Activated T-helper 2 cell treated with anti-CD3 and anti-CD28 coated beads, Interferon-gamma antibody, Interleukin-2, Interleukin-4, amounts not matched to agents 10 μg/mL and 5 μg/mL and 100 μg/mL, durations not matched to agents 14 hours and 24 hours and 36 hours (primary cell): ENCODE measurements at regions not wholly inside any gene's neighbourhood (a gene's known extent, or its start where the extent isn't known, plus 50 kb on each side); places are given as distances from the start of the nearest gene placed in this dataset.

ENCODE experiments used
- DNase-seq: peaks from one replicate; pipeline ENCODE4 v3.0.0; 2021; ENCODE audit warnings: low spot score
- H3K27ac Mint-ChIP-seq: one replicate; pipeline ENCODE4 v1.8.0; 2021; ENCODE audit warnings: mixed read lengths
- H3K27me3 Mint-ChIP-seq: one replicate; pipeline ENCODE4 v1.8.0; 2021; ENCODE audit warnings: low read depth, mixed read lengths
- H3K36me3 Mint-ChIP-seq: one replicate; pipeline ENCODE4 v1.8.0; 2021; ENCODE audit warnings: low read depth, mixed read lengths
- H3K4me1 Mint-ChIP-seq: one replicate; pipeline ENCODE4 v1.8.0; 2021; ENCODE audit warnings: low read depth, mixed read lengths
- H3K4me3 Mint-ChIP-seq: one replicate; pipeline ENCODE4 v1.8.0; 2021; ENCODE audit warnings: low read depth, mild to moderate bottlenecking, moderate library complexity, mixed read lengths
- H3K9me3 Mint-ChIP-seq: one replicate; pipeline ENCODE4 v1.8.0; 2021; ENCODE audit warnings: mixed read lengths
- intact Hi-C: fragments of 100-400 bp; cut with micrococcal nuclease; formaldehyde crosslinking; loops from one replicate; pipeline ENCODE4 v1.15.1; 2023

DNA sequence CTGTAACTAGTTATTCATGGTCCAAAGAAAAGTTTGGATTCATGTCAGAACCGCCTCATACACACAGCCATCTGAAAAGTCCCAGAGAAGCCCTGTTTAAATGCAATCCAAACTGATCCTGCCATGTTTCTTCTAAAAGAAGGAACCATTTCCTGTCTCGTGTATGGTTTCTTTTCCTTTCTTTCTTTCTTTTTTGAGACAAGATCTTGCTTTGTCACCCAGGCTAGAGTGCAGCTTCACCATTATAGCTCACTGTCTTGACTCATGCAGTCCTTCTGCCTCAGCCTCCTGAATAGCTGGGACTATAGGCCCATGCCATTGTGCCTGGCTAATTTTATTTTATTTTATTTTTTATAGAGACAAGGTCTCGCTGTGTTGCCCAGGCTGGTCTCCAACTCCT is 77.4 kb upstream of the NSMCE3 start:
- no peaks in the 10 kb centered on the region for H3K9me3 Mint-ChIP-seq
- no peak overlapping the region for H3K27ac Mint-ChIP-seq
- no peaks in the 10 kb centered on the region for H3K36me3 Mint-ChIP-seq
- intact Hi-C loops = no loop called here
- H3K4me3 Mint-ChIP-seq = no peak overlapping the region
- no peaks in the 10 kb centered on the region for H3K4me1 Mint-ChIP-seq
- H3K27me3 Mint-ChIP-seq = peaks cover 1% of the 10 kb centered on the region
- DNase-seq = no peak

DNA sequence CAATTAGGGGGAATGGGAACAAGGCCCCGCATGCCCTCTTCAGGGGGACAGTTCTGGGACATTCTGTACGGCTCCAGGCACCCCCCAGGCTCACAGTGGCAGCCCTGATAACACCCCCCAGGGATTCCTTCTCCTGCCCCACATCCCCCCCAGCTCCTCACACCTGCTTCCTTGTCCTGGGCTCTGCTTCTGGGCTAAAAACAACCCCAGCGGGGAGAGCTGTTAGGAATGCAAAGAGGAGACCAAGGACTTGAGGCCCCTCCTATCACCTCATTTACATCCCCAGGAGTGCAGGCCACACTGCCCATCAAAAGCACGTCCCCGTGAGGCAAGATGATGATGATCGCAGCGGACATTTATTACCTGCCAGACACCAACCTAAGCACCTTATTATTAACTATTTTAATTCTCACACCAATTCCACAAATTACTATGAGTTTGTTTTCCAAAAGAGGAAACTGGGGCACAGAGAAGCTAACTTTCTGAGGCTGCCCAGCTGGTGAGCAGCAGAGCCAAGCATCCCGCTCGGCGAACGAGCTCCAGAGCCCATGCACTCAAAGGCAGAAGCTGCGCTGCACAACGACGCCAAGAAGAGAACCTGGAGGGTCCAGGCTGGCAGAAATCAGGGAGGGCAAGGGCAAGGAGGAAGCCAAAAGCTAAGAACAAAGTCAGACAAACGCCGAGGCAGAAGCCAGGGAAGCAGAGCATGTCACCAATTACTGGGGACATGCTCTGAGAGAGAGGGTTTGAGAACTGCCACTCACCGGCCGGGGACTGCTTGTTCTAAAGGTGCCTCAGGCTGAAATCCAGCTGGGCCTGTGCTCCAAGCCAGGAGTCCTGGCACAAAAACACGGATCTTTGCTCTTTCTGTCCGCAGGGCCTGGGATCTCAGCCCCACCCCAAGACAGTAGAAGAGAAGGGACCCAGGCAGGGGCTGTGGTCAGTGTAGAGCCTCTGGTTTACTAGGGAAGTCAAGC is 76.2 kb upstream of the NSMCE3 start:
- Mint-ChIP-seq H3K27ac (no peak overlapping the region), H3K4me1 (no peaks in the 10 kb centered on the region), H3K27me3 (peaks cover 1% of the 10 kb centered on the region), H3K36me3 (no peaks in the 10 kb centered on the region), H3K4me3 (no peak overlapping the region), H3K9me3 (no peaks in the 10 kb centered on the region)
- intact Hi-C loops = no loop called here
- no peak for DNase-seq

DNA sequence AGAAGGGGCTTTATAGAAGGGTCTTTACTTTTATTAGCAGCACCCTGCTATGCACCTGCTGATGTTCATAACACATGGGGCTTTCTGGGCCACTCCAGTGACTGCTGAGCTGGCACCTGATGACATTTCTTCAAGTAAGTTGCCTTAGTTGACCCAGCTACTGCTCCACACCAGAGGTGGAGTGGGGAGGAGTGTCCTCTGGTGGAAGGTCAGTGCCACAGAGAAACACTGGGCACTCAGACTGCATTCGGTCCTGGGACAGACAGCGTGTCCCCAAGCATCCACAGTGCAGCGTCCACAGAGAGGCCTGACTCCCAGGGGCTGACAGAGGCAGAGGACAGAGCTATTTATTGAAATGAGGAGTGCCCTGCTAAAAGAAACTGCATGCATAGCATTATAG is 74.9 kb upstream of the NSMCE3 start:
- Mint-ChIP-seq H3K4me3 (no peak overlapping the region), H3K9me3 (no peaks in the 10 kb centered on the region), H3K27me3 (no peaks in the 10 kb centered on the region), H3K36me3 (no peaks in the 10 kb centered on the region), H3K27ac (no peak overlapping the region), H3K4me1 (no peaks in the 10 kb centered on the region)
- DNase-seq = no peak
- intact Hi-C loops = no loop called here

DNA sequence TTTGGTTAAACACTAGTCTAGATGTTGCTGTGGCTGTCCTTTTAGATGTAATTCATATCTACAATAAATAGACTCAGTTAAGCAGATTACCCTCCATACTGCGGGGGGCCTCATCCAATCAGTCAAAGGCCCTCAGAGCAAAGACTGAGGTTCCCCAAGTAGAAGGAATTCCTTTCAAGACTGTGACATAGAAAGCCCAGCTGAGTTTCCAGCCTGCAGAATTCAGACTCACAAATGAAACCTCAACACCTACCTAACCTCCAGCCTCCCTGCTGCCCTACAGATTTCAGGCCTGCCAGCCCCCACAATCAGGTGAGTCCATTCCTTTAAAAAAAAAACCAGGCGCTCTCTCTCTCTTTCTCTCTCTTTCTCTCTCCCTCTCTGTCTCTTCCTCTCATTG is 73.6 kb upstream of the NSMCE3 start:
- no peaks in the 10 kb centered on the region for H3K9me3 Mint-ChIP-seq
- intact Hi-C loops = no loop called here
- H3K4me1 Mint-ChIP-seq = no peaks in the 10 kb centered on the region
- H3K27ac Mint-ChIP-seq = no peak overlapping the region
- DNase-seq = no peak
- H3K36me3 Mint-ChIP-seq = no peaks in the 10 kb centered on the region
- no peak overlapping the region for H3K4me3 Mint-ChIP-seq
- no peaks in the 10 kb centered on the region for H3K27me3 Mint-ChIP-seq

DNA sequence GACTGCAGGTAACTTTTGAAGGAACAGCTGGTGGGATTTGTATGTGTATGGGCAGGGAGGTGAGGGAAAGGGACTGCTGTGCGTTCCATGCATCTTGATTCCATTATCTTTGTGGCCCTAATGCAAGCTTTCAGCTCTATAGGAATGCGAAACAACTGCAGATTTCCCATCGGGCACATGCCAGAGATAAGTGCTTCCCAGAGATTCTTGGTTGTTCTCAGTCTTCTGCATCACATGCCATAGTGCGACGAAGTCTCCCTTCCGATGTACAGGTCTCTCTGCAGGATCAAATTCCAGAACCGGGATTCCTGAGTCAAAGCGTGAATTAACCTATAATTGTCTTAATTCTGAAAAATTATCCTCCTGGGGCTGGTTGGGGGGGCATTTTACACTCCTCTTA is 72.6 kb upstream of the NSMCE3 start:
- peaks cover 2% of the 10 kb centered on the region for H3K27me3 Mint-ChIP-seq
- no peak overlapping the region for H3K4me3 Mint-ChIP-seq
- DNase-seq = no peak
- intact Hi-C loops = no loop called here
- H3K36me3 Mint-ChIP-seq = no peaks in the 10 kb centered on the region
- H3K4me1 Mint-ChIP-seq = no peaks in the 10 kb centered on the region
- H3K27ac Mint-ChIP-seq = no peak overlapping the region
- no peaks in the 10 kb centered on the region for H3K9me3 Mint-ChIP-seq

DNA sequence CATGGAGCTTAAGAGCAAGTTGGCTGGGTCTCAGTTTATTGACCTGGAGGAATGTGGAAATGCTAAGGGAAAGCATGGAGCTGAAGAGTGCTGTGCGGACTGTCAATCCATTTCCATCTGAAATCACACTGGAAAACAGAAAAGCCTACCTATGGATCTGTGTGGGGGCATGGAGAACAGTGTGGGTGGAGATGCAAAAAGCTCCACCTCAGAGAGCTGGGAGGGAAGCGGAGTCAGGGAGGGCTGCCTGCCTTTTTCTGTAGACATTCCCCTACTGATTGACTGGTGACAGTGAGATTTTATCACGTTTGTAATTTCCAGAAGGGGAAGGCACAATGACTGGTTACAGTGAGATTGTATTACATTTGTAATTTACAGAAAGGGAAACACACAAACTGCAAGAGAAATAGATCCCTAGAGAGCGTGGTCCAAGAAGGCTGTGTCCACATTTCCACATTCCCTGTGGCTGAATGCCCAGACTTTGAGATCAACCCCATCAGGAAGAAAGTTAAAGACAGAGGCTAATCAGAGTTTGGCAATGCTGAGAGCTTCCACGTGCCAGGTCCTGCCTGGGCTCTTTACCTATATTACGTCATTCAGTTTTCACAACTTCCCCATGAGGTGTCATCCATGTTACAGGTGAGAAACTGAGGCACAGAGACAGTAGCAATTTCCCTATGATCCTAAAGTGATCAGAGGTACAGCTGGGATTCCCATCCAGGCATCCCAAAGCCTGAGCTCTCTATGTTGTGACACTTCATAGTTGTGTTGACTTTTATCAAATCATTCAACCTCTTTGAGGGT is 67.7 kb upstream of the NSMCE3 start:
- H3K27ac Mint-ChIP-seq = no peak overlapping the region
- no peak overlapping the region for H3K4me3 Mint-ChIP-seq
- H3K36me3 Mint-ChIP-seq = no peaks in the 10 kb centered on the region
- intact Hi-C loops = no loop called here
- peaks cover 2% of the 10 kb centered on the region for H3K27me3 Mint-ChIP-seq
- H3K4me1 Mint-ChIP-seq = no peaks in the 10 kb centered on the region
- no peaks in the 10 kb centered on the region for H3K9me3 Mint-ChIP-seq
- no peak for DNase-seq

DNA sequence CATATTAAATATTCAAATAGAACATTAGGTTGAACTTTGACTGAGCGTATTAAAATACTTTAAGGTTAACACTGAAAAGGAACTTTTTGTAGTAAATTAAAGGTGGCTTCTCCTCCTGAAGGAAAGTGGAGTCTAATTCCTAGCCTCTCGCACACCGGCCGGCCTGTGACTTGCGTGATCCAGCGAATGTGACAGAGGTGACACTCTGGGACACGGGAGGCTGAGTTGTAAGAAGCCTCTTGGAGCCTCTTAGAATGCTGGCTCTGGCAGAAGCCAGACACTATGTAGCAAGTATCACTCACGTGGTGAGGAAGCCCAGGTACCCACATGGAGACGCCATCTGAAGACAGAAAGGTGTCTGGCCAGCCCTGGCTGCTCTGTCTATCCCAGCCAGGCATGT is 64.9 kb upstream of the NSMCE3 start:
- no peaks in the 10 kb centered on the region for H3K4me1 Mint-ChIP-seq
- peaks cover 2% of the 10 kb centered on the region for H3K27me3 Mint-ChIP-seq
- intact Hi-C loops = no loop called here
- H3K36me3 Mint-ChIP-seq = no peaks in the 10 kb centered on the region
- H3K4me3 Mint-ChIP-seq = no peak overlapping the region
- H3K27ac Mint-ChIP-seq = no peak overlapping the region
- no peaks in the 10 kb centered on the region for H3K9me3 Mint-ChIP-seq
- DNase-seq = no peak

DNA sequence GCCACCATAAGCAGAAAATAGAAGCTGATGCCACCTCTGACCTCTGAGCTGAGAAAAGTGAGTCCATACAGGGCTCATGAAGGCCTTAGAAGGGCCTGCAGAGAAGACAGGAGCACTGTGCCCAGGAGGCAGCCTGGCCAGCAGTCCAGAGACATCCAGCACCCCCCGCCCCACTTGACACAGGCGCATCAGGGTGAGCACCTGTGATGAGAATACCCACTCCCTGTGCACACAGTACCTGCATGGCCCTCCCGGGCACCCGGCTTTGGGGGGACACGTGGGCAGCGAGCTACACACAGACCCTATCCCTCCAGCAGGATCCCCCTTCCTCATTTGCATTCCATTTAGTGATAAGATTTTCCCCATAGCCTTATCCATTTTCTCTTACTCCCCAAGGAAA is 63.6 kb upstream of the NSMCE3 start:
- no peaks in the 10 kb centered on the region for H3K9me3 Mint-ChIP-seq
- H3K27ac Mint-ChIP-seq = no peak overlapping the region
- H3K27me3 Mint-ChIP-seq = peaks cover 2% of the 10 kb centered on the region
- no peaks in the 10 kb centered on the region for H3K4me1 Mint-ChIP-seq
- H3K36me3 Mint-ChIP-seq = no peaks in the 10 kb centered on the region
- intact Hi-C loops = no loop called here
- no peak for DNase-seq
- H3K4me3 Mint-ChIP-seq = no peak overlapping the region

DNA sequence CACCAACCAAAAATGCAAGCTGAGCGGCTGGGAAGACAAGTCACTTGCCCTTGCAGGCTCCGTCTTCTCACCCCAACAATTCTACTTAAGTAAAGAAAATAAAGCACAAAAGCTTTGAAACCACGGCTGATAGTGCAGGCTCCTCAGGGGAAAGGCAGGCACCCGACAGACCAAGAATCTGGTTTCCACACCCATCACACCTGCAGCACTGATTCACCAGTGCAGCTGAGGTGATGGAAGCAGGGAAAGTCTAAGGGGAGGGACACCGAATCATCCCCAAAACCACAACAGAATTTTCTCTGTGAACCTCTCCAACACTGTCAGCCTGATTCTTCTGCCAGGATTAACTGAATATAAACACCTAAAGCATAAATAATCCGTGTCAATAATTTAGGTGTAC is 62.0 kb upstream of the NSMCE3 start:
- Mint-ChIP-seq H3K27me3 (no peaks in the 10 kb centered on the region), H3K36me3 (no peaks in the 10 kb centered on the region), H3K4me3 (no peak overlapping the region), H3K27ac (no peak overlapping the region), H3K9me3 (no peaks in the 10 kb centered on the region), H3K4me1 (no peaks in the 10 kb centered on the region)
- no peak for DNase-seq
- intact Hi-C loops = no loop called here

DNA sequence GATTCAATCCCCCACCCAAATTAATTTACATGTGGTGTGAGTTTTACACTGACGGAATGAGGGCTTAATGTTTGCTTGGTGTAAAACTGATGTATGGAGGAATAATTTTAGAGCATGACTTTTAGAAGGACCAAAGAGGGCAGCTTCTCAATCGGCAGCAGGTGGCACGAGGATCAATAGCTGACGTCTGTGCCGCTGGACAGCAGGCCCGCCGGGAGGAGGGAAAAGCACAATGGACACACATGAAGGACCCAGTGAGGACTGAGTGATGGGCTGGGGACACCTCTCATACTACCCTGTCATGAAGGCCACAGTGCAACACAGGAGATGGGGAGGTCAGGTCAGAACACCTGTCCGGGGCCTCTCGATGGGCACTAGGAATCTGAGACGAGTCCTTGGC is 61.4 kb upstream of the NSMCE3 start:
- Mint-ChIP-seq H3K4me3 (no peak overlapping the region), H3K27me3 (peaks cover under 1% of the 10 kb centered on the region), H3K9me3 (peaks cover 2% of the 10 kb centered on the region), H3K4me1 (no peaks in the 10 kb centered on the region), H3K36me3 (no peaks in the 10 kb centered on the region), H3K27ac (no peak overlapping the region)
- intact Hi-C loops = no loop called here
- DNase-seq = no peak

DNA sequence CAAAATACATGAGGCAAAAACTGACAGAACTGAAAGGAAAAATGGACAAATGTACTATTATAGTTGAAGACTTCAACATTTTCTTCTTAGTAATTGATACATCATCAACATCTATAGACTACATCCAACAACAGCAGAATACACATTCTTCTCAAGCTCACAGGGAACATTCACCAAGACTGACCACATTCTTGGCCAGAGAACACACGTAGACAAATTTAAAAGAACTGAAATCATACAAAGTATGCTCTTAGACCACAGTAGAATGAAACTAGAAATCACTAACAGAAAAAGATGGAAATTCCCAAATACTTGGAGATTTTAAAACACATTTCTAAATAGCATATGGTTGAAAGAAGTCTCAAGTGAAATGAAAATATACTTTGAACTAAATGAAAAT is 55.1 kb upstream of the NSMCE3 start:
- H3K4me3 Mint-ChIP-seq = no peak overlapping the region
- no peaks in the 10 kb centered on the region for H3K4me1 Mint-ChIP-seq
- peaks cover 7% of the 10 kb centered on the region for H3K9me3 Mint-ChIP-seq
- H3K27ac Mint-ChIP-seq = no peak overlapping the region
- H3K36me3 Mint-ChIP-seq = no peaks in the 10 kb centered on the region
- intact Hi-C loops = no loop called here
- no peak for DNase-seq
- peaks cover 6% of the 10 kb centered on the region for H3K27me3 Mint-ChIP-seq

DNA sequence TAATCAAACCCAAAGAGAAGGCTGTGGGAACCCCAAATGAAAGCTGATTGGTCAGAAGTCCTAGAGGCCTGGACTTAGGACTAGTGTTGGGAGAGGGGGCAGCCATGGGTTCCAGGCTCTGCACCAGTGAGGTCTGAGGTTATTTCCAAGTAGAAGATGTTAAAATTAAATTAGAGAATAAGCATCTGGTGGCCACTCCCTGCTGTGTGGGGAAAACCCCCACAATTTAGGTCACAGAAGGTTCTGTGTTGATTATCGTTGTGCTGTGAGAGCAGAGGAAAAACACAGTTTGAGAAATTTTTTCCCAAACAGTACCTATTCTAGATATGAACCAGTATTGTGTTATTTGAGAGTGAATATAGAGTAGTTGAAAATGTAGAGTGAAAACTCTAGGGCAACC is 53.9 kb upstream of the NSMCE3 start:
- Mint-ChIP-seq H3K36me3 (no peaks in the 10 kb centered on the region), H3K27ac (no peak overlapping the region), H3K4me3 (no peak overlapping the region), H3K9me3 (peaks cover 7% of the 10 kb centered on the region), H3K4me1 (no peaks in the 10 kb centered on the region), H3K27me3 (peaks cover 6% of the 10 kb centered on the region)
- no peak for DNase-seq
- intact Hi-C loops = no loop called here

DNA sequence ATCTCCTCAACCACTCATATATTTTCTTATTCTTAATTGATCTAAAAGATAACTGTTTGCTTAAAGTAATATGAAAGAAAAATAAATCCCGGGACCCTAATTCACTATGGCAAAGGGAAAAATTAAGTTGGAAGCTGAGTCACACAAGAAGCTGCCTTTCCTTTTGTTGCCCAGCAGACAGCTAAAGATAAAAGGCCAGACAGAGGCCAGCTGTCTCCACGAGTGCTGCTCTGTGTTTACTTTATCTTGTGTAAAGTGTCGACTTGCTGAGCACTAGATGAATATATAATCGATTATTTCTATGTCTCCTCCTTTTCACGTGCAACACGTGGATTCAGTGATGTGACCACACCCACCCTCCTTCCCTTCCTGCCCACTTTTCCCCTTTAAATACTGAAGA is 52.8 kb upstream of the NSMCE3 start:
- no peak for DNase-seq
- Mint-ChIP-seq H3K27me3 (peaks cover 6% of the 10 kb centered on the region), H3K27ac (no peak overlapping the region), H3K4me1 (no peaks in the 10 kb centered on the region), H3K9me3 (peaks cover 7% of the 10 kb centered on the region), H3K4me3 (no peak overlapping the region), H3K36me3 (no peaks in the 10 kb centered on the region)
- intact Hi-C loops = no loop called here
